Epithelial cell of proximal tubule (primary cell): ENCODE measurements at regions not wholly inside any gene's neighbourhood (a gene's known extent, or its start where the extent isn't known, plus 50 kb on each side); places are given as distances from the start of the nearest gene placed in this dataset.
A peak's percentile ranks its signal among the peaks of the same experiment; 100 is the strongest.

Experiments used
- DNase-seq: peaks from one replicate; pipeline ENCODE4 v3.0.0-alpha.2; 2011; ENCODE audit warnings: low read depth
- H3K4me3 ChIP-seq: 2 replicates; pipeline ENCODE4 v1.5.1; 2011; ENCODE audit warnings: low read depth, mild to moderate bottlenecking, low read length
- TF ChIP-seq, protein P1 (sequence below): conservative IDR thresholded peaks from 2 replicates; pipeline ENCODE4 v1.5.1; 2012; ENCODE audit warnings: low read depth, mild to moderate bottlenecking, low read length

DNA sequence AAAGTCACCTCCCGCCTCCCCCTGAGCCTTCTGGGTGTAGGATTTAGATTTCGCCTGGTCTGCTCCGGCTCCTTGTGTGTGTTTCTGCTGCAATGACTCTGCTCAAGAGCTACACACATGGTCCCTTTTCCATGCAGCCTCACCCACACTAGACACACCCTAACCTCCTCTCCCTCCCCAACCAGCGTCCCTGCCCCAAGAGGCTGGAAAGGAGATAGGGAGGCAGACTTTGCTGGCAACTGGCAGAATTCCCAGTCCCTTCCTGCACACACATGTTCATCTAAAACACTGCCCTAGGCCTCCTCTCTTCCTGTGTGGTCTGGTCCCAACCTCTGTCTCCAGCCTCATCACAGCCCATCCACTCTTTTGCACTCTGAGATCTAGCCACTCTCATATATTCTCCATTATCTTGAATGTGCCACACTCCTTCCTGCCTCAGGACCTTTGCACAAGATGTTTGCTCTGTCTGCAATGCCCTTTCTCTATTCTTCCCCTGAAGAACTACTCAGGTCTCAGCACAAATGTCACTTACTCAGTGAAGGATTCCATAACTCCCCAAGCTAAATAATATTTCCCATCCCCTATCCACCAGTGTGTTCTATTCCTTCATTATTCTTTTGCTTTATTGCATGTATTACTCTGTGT is 253.8 kb downstream of the CDK5RAP2 start:
- DNase-seq: no peak
- TF ChIP-seq, protein P1, sequence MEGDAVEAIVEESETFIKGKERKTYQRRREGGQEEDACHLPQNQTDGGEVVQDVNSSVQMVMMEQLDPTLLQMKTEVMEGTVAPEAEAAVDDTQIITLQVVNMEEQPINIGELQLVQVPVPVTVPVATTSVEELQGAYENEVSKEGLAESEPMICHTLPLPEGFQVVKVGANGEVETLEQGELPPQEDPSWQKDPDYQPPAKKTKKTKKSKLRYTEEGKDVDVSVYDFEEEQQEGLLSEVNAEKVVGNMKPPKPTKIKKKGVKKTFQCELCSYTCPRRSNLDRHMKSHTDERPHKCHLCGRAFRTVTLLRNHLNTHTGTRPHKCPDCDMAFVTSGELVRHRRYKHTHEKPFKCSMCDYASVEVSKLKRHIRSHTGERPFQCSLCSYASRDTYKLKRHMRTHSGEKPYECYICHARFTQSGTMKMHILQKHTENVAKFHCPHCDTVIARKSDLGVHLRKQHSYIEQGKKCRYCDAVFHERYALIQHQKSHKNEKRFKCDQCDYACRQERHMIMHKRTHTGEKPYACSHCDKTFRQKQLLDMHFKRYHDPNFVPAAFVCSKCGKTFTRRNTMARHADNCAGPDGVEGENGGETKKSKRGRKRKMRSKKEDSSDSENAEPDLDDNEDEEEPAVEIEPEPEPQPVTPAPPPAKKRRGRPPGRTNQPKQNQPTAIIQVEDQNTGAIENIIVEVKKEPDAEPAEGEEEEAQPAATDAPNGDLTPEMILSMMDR: no peak
- no peak overlapping the region for H3K4me3 ChIP-seq

DNA sequence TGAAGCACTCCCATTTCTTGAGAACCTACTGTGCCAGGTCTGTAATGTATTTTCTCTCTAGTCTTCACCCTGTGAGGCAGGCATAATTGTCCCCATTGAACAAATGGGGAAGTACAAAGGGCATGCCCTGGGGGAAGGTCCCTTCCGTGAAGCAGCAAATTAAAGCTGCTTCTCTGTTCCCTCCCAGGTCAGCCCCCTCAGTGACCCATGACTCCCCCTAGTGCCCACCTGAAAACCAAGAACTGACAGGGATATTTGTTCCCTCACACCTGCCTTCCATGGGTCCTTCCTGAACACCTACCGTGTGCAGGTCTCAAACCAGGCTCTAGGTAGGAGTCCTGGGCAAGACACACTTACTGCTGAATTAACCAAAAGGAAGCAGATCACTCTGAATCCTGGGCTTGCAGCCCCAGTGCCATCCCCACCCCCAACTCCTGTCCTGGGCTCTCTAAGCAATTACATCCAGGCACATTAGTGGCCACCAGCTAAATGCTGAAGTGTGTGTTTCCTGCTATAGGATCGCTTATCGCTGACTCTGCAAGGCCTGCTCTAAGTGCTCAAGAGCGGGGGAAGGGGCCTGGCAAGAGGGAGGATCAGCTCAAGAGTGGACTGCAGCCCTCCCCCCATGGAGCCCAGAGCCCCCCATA is 254.8 kb downstream of the CDK5RAP2 start:
- TF ChIP-seq, protein P1: peak; percentile 26
- DNase-seq: no peak
- no peak overlapping the region for H3K4me3 ChIP-seq

DNA sequence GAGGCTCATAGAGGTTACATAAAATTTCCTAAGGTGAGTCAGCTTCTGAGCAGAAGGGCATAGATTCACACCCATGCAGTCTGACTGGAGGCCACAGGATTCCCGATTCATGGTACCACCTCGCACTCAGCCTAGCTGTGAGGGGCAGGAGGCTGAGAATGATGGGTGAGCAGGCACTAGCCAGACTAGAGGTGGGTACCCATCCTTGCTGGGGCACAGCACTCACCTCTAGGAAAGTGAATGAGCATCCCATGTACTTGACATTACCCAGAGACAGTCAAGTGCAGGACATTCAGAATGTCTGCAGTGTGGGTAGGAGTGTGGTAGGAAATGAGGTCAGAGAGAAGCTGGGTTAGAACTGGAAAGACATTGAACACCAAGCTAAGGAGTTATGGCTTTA is 255.5 kb downstream of the CDK5RAP2 start:
- TF ChIP-seq, protein P1: no peak
- no peak for DNase-seq
- H3K4me3 ChIP-seq: no peak overlapping the region

DNA sequence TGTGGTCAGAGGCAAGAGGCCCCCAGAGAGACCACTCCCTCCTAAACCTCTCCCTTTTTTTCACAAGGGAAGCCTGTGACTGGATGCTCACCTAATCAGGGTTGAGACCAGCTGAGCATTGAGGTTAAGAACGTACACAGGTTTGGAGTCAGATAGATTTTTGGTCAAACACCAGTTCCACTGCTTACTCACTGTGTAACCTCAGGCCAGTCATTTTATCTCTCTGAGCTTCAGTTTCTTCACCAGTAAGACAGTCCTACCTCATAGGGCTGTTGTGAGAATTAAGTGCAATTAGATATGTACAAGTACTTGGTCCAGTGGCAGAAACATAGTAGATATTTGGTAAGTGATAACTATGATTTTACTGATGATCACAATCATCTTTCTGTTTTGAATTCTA is 256.8 kb downstream of the CDK5RAP2 start:
- no peak overlapping the region for H3K4me3 ChIP-seq
- TF ChIP-seq, protein P1: no peak
- DNase-seq: no peak

DNA sequence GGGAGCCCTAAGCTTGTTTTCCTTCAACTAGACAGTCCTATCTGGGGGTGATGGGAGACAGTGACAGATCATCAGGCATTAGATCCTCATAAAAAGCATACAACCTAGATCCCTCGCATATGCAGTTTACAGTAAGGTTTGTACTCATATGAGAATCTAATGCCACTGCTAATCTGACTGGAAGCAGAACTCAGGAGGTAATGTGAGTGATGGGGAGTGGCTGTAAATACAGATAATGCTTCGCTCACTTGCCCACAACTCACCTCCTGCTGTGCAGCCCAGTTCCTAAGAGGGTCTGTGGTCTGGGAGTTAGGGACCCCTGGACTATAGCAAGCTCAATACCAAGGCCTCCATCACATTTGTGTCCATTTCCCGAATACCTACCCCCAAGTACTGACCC is 260.5 kb downstream of the CDK5RAP2 start:
- no peak for DNase-seq
- TF ChIP-seq, protein P1: no peak
- H3K4me3 ChIP-seq: no peak overlapping the region

DNA sequence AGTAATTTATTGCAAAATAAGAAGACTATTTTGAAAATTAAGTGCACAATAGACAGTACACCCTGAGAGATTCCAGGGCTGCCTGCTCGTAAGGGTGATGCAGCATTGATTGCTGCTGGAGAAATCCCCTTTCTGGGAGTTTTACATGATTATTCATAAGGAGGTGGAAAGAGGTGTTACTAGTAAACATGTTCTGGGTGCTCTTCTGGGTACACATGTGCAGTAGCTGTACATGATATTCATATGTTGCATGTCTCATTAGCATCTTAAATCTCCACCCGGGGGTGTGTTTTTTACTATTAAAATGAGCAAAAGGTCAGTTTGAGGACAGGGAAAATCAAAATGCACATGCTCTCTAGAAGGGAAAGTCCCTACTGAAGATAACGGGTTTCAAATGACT is 264.8 kb downstream of the CDK5RAP2 start:
- TF ChIP-seq, protein P1: no peak
- no peak for DNase-seq
- H3K4me3 ChIP-seq: no peak overlapping the region

DNA sequence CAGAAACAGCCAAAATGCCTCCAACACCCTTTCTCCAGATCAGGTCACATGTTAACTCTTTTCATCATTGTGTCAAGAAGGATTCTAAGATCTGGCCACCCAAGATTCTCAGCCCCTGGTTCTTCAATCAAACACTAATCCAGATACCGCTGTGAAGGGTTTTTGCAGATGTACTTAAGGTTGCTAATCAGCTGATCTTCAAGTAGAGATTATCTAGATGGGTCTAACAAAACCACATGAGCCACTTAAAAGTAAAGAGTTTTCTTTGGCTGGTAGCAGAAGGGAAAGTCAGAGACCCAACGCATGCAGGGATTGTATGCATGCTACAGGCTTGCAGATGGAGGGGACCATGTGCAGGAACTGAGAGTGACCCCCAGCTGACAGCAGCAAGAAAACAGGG is 267.9 kb downstream of the CDK5RAP2 start:
- DNase-seq: no peak
- TF ChIP-seq, protein P1: no peak
- no peak overlapping the region for H3K4me3 ChIP-seq
